Hepatocyte (in vitro differentiated cells): ENCODE measurements at regions not wholly inside any gene's neighbourhood (a gene's known extent, or its start where the extent isn't known, plus 50 kb on each side); places are given as distances from the start of the nearest gene placed in this dataset.

ENCODE experiments used
- DNase-seq: peaks from one replicate; pipeline ENCODE4 v3.0.0-alpha.2; 2016; ENCODE audit warnings: low spot score
- H2AFZ ChIP-seq: fragments of 200-600 bp; sonication (generic); 2 replicates; pipeline ENCODE4 v1.6.0; 2016; ENCODE audit warnings: antibody characterized with exemption, mild to moderate bottlenecking
- H3K27ac ChIP-seq: fragments of 200-600 bp; sonication (generic); 2 replicates; pipeline ENCODE4 v1.5.1; 2016; ENCODE audit warnings: mild to moderate bottlenecking
- H3K27me3 ChIP-seq: fragments of 200-600 bp; sonication (generic); 2 replicates; pipeline ENCODE4 v1.6.1; 2016
- H3K36me3 ChIP-seq: fragments of 200-600 bp; sonication (generic); replicated peaks from 2 replicates; pipeline ENCODE4 v1.5.1; 2016; ENCODE audit warnings: low read depth; ENCODE audit not compliant: insufficient read depth
- H3K4me1 ChIP-seq: fragments of 200-600 bp; sonication (generic); 2 replicates; pipeline ENCODE4 v1.5.1; 2016; ENCODE audit warnings: mild to moderate bottlenecking, moderate library complexity; ENCODE audit not compliant: insufficient read depth
- H3K4me2 ChIP-seq: fragments of 200-600 bp; sonication (generic); 2 replicates; pipeline ENCODE4 v1.6.0; 2016
- H3K4me3 ChIP-seq: fragments of 200-600 bp; sonication (generic); 2 replicates; pipeline ENCODE4 v1.5.1; 2016; ENCODE audit warnings: mild to moderate bottlenecking
- H3K79me2 ChIP-seq: fragments of 200-600 bp; sonication (generic); 2 replicates; pipeline ENCODE4 v1.6.0; 2017; ENCODE audit warnings: mild to moderate bottlenecking
- H3K9me2 ChIP-seq: fragments of 200-600 bp; sonication (generic); replicated peaks from 2 replicates; pipeline ENCODE4 v1.6.0; 2017; ENCODE audit warnings: mild to moderate bottlenecking; ENCODE audit not compliant: insufficient read depth
- H3K9me3 ChIP-seq: fragments of 200-600 bp; sonication (generic); 2 replicates; pipeline ENCODE4 v1.5.1; 2016; ENCODE audit warnings: low read depth, mild to moderate bottlenecking
- H4K20me1 ChIP-seq: fragments of 200-600 bp; sonication (generic); 2 replicates; pipeline ENCODE4 v1.6.0; 2016; ENCODE audit warnings: mild to moderate bottlenecking; ENCODE audit not compliant: insufficient read depth, poor library complexity, severe bottlenecking
- EZH2 ChIP-seq: fragments of 200-600 bp; sonication (generic); IDR thresholded peaks from 2 replicates; pipeline ENCODE4 v1.6.1; 2016; ENCODE audit warnings: antibody characterized with exemption, mild to moderate bottlenecking, borderline replicate concordance
- EZH2phosphoT487 ChIP-seq: fragments of 200-600 bp; sonication (generic); IDR thresholded peaks from one replicate; pipeline ENCODE4 v1.6.1; 2018; ENCODE audit warnings: antibody characterized with exemption, mild to moderate bottlenecking, low read depth, moderate library complexity; ENCODE audit not compliant: unreplicated experiment, severe bottlenecking
- WGBS: methylation state at CpG from one replicate; pipeline ENCODE4 v1.1.6; 2016; ENCODE audit warnings: low lambda C conversion rate; ENCODE audit errors: missing lambda C conversion rate; 5-methylcytosine and 5-hydroxymethylcytosine counted together
- TF ChIP-seq, protein P1 (sequence below): fragments of 200-600 bp; sonication (generic); IDR thresholded peaks from 2 replicates; pipeline ENCODE4 v1.5.1; 2016; ENCODE audit warnings: antibody characterized with exemption, mild to moderate bottlenecking; ENCODE audit not compliant: poor library complexity

DNA sequence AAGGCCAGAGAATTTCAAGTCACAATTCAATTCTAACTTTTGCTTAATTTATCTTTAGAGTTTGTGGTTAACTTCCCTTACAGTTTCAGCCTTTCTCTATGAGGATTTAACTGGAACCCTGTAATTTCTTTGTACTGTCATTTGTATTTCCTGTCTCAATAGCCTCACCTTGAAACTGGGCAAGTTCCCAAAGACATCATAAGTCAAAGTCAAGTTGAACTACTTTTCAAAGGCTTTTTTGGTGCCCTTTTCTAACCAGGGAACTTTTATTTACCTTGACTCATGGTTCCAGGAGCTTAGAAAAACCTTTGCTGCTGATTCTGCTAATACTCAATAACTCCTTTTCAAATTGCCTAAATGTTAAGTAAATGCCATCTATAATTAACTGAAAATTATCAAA is 200.8 kb upstream of the KRR1 start:
- TF ChIP-seq EZH2phosphoT487 (no peak), EZH2 (no peak)
- TF ChIP-seq, protein P1, sequence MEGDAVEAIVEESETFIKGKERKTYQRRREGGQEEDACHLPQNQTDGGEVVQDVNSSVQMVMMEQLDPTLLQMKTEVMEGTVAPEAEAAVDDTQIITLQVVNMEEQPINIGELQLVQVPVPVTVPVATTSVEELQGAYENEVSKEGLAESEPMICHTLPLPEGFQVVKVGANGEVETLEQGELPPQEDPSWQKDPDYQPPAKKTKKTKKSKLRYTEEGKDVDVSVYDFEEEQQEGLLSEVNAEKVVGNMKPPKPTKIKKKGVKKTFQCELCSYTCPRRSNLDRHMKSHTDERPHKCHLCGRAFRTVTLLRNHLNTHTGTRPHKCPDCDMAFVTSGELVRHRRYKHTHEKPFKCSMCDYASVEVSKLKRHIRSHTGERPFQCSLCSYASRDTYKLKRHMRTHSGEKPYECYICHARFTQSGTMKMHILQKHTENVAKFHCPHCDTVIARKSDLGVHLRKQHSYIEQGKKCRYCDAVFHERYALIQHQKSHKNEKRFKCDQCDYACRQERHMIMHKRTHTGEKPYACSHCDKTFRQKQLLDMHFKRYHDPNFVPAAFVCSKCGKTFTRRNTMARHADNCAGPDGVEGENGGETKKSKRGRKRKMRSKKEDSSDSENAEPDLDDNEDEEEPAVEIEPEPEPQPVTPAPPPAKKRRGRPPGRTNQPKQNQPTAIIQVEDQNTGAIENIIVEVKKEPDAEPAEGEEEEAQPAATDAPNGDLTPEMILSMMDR, result no peak
- Histone ChIP-seq H3K4me2 (no peak overlapping the region), H3K9me3 (no peaks in the 10 kb centered on the region), H3K4me1 (peaks cover 16% of the 10 kb centered on the region), H3K27ac (no peak overlapping the region), H4K20me1 (no peaks in the 10 kb centered on the region), H3K36me3 (no peaks in the 10 kb centered on the region), H3K9me2 (no peaks in the 10 kb centered on the region), H2AFZ (no peak overlapping the region), H3K27me3 (no peaks in the 10 kb centered on the region), H3K79me2 (no peaks in the 10 kb centered on the region), H3K4me3 (no peak overlapping the region)
- no peak for DNase-seq

- H3K79me2 ChIP-seq, result no peaks in the 10 kb centered on the region
- no peaks in the 10 kb centered on the region for H4K20me1 ChIP-seq
- no peak overlapping the region for H3K27ac ChIP-seq
- TF ChIP-seq, protein P1, result no peak
- TF ChIP-seq EZH2 (no peak), EZH2phosphoT487 (no peak)
- H3K9me2 ChIP-seq, result no peaks in the 10 kb centered on the region
- no peak overlapping the region for H3K4me2 ChIP-seq
- no peaks in the 10 kb centered on the region for H3K36me3 ChIP-seq
- H3K4me3 ChIP-seq, result no peak overlapping the region
- no peak overlapping the region for H2AFZ ChIP-seq
- peaks cover 24% of the 10 kb centered on the region for H3K4me1 ChIP-seq
- DNase-seq, result no peak
- H3K9me3 ChIP-seq, result no peaks in the 10 kb centered on the region
- 78% methylated on average over 2 of the region's 2 CpGs for WGBS
- no peaks in the 10 kb centered on the region for H3K27me3 ChIP-seq
Observed at GRCh38 chr12:75711271-75711670, 199.9 kb upstream of the KRR1 start.

DNA sequence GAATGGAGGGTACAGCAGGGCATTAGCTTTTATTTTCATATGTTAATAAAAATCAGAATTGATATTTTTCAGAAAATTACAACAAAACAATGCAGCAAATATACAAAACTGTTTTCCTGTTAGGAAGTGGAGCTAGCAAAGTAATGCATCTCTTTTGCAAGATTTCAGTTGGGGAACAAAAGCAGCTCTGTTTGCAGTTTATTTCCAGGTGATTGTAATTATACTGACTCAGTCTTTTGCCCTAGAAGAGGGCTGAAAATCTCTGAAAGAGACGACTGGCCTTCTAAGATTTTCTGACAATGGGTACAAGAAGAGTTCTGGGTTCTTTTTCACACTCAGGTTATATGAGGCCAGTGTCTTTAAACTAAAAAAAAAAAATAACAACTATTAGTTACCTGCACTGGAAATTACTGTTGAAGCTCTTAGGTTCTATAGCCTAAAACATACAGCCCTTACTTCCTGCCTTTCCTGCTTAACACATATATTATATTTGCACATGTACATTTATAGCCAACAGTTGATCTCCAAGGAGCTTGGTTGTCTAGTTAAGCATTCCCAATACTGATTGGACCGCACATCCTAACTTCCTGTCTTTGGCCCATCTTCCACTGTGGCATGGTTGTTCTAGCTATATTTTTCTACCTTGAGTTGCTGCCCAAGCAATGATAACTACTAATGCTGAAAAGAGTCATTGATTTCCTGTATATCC is 199.1 kb upstream of the KRR1 start:
- H3K4me3 ChIP-seq, result no peak overlapping the region
- no peak overlapping the region for H3K4me2 ChIP-seq
- TF ChIP-seq EZH2 (no peak), EZH2phosphoT487 (no peak)
- TF ChIP-seq, protein P1, result no peak
- 67% methylated on average over 2 of the region's 2 CpGs for WGBS
- no peaks in the 10 kb centered on the region for H4K20me1 ChIP-seq
- H3K27me3 ChIP-seq, result no peaks in the 10 kb centered on the region
- H3K4me1 ChIP-seq, result peaks cover 25% of the 10 kb centered on the region
- H3K9me3 ChIP-seq, result no peaks in the 10 kb centered on the region
- H3K9me2 ChIP-seq, result no peaks in the 10 kb centered on the region
- DNase-seq, result no peak
- no peaks in the 10 kb centered on the region for H3K36me3 ChIP-seq
- H3K79me2 ChIP-seq, result no peaks in the 10 kb centered on the region
- no peak overlapping the region for H2AFZ ChIP-seq
- H3K27ac ChIP-seq, result no peak overlapping the region
